Activated CD8-positive, alpha-beta memory T cell treated with anti-CD3 and anti-CD28 coated beads, Interleukin-2, amount 50 U/mL, for 1 hour (primary cell): ENCODE measurements at regions not wholly inside any gene's neighbourhood (a gene's known extent, or its start where the extent isn't known, plus 50 kb on each side); places are given as distances from the start of the nearest gene placed in this dataset.
"Not testable (repeated sequence)": the region's sequence is repeated elsewhere in the genome, so short reads cannot be mapped to it uniquely, and the experiment has no call there.

Experiments
- DNase-seq: peaks from one replicate; pipeline ENCODE4 v3.0.0-alpha.2; 2020; ENCODE audit errors: extremely low read depth

DNA sequence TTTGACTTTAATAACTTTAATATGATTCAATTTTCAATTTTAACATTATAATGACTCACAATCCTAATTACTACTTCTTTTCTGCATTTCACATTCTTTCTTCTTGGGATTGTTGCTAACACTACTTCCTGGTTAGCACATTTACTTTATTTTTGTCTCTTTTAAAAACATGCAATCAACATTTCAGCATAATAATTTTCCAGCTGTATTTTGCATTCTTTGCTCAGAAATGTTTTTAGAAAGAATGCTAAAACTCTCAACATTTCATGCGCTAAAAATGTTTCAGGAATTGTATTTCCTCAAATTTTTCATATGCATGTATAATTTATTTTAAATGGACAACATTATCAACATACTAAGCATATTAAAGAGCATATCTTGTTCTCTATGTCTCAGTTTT is 1302.1 kb upstream of the GJE1 start:
- no peak for DNase-seq

DNA sequence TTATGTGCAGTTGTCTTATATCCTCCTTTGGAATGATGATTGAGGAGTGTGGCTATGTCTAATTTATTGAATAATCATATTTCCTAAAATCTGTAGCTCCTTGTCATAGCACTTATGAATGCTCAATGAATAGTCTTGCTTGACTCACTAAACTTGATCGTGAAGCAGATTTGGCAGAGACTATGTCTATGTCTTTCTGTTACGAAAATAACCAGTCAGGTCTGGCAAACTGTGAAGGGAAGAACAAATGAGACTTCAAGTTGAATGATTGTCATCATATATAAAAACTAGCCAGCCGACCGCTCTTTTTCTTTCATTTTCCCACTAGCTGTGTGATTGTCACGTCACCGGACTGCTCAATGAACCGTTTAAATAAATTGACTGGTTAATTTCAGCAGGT is 1303.9 kb upstream of the GJE1 start:
- no peak for DNase-seq

GRCh38 chr6:140827593-140827992 is 1305.1 kb upstream of the GJE1 start:
- no peak for DNase-seq

GRCh38 chr6:140825731-140826130 is 1307.0 kb upstream of the GJE1 start:
- DNase-seq: no peak

- DNase-seq: no peak
These were observed 1308.1 kb upstream of the GJE1 start for GRCh38 chr6:140824595-140824994.

- DNase-seq: no peak
These were observed 1311.5 kb upstream of the GJE1 start for GRCh38 chr6:140821196-140821595.

GRCh38 chr6:140817176-140817575 is 1315.5 kb upstream of the GJE1 start:
- no peak for DNase-seq

DNA sequence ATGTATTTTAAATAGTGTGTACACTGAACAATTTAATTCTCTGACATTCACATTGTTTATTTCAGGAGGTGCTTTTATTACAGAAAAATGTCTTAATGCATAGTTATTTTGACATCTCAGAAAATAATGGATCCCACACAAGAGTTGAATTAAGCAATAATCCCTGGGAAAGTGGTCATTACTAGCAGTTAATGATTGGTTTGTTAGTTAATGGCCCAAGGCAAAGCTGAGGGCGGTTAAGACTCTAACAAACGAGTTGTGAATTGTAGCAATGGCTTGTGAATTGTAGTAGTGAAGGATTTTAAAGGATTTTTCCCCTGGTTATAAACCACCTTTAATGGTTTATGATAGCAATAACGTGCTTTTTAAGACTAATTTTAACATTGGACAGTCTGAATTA is 1316.0 kb upstream of the GJE1 start:
- no peak for DNase-seq

- DNase-seq: no peak
These were observed 1320.1 kb upstream of the GJE1 start for GRCh38 chr6:140812636-140813035.

DNA sequence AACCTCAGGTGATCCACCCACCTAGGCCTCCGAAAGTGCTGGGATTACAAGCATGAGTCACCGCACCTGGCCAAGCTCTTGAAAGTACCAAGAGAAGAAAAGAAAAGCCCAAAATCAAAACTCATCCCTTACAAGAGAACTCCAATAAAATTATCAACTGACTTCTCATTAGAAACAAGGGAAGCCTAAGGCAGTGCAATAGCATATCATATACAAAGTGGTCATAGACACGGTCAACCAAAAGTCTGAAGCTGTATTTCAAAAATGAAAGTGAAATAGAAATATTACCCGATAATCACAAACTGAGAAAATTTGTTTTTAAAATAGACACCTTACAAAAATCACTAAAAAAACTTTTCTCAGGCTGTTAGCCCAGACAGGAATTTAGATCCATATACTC is 1321.1 kb upstream of the GJE1 start:
- DNase-seq: no peak

GRCh38 chr6:140809694-140810101 is 1323.0 kb upstream of the GJE1 start:
- no peak for DNase-seq

DNA sequence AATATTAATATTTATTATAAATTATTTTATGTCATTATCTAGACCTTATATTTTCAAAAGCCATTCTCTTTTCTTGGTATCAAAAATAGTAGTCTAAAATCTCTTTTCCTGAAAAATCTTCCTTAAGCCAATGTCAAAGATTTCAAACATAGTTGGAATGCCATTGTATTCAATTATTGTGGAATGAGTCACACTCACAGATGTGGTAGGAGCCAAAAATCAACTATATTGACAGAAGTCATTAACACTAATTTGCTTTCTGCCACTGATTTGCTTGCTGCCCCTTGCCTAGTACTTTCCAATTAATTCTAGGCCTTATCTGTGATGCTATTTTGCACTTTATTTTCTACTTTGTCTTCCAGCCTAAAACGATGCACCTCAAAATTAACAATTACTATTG is 1326.3 kb upstream of the GJE1 start:
- DNase-seq: no peak

DNA sequence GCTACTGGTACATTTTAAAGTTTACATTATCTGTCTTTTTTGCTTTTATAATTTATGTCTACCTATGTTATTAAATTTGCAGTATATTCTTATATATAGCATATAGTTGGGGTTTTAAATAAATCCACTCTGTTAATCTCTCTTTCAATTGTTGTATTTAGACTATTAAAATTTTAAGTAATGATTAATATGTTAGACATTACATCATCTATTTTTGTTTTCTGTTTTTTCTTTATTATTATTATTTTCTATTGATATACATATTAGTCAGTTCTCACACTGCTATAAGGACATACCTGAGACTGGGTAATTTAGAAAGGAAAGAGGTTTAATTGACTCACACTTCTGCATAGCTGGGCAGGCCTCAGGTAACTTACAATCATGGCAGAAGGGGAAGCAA is 1338.2 kb upstream of the GJE1 start:
- DNase-seq: no peak

- no peak for DNase-seq
These were observed 1342.6 kb upstream of the GJE1 start for GRCh38 chr6:140790109-140790508.

GRCh38 chr6:140789466-140789865 is 1343.3 kb upstream of the GJE1 start:
- DNase-seq: no peak

GRCh38 chr6:140785926-140786325 is 1346.8 kb upstream of the GJE1 start:
- DNase-seq: no peak

DNA sequence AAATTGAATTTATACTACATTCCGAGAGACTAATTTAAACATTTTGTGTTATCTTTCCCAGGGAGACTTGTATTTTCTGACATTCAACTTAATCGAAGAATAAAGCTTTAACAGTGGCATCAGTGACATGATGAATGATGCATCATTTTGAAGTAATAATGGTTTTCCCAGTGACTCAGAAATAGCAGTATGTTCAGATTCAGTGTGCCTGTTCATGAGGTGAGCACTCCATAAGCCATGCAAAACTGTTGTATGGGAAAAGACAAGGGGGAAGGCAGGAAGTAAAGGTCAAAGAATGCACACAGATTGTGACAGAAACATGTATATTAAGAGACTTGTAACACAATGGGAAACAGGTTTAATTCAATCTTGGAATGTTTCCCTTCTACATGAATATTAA is 1348.2 kb upstream of the GJE1 start:
- no peak for DNase-seq

DNA sequence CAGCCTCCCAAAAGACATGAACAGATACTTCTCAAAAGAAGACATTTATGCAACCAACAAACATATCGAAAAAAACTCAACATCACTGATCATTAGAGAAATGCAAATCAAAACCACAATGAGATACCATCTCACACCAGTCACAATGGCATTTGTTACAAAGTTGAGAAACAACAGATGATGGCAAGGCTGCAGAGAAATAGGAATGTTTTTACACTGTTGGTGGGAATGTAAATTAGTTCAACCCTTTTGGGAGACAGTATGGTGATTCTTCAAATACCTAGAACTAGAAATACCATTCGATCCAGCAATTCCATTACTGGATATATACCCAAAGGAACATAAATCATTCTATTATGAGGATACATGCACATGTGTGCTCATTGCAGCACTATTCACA is 1349.2 kb upstream of the GJE1 start:
- not testable (repeated sequence) for DNase-seq

- no peak for DNase-seq
These were observed 1349.8 kb upstream of the GJE1 start for GRCh38 chr6:140782941-140783340.

DNA sequence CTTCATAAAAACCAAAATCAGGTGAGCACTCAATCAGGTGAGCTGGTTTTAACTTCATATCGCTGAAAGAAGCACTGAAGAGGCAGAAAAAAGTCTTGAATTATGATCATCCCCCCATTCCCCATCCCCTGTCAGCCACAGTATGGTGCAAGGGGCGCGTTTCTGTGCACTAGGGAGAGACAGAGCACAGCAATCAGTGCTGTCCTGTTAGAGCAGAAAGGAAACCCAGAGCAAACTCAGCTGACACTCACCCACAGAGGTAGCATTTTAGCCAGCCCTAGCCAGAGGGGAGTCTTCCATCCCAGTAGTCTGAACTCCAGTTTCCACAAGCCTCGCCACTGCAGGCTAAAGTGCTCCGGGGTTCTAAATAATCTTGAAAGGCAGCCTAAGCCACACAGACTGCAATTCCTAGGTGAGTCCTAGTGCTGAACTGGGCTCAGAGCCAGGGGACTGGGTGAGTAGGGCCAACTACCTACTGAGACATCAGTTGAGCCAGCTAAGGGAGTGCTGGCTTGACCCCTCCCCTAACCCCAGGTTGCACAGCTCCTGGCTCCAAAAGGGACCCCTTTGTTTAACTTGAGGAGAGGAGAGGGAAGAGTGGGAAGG is 1352.6 kb upstream of the GJE1 start:
- no peak for DNase-seq

GRCh38 chr6:140779341-140779740 is 1353.4 kb upstream of the GJE1 start:
- DNase-seq: no peak

DNA sequence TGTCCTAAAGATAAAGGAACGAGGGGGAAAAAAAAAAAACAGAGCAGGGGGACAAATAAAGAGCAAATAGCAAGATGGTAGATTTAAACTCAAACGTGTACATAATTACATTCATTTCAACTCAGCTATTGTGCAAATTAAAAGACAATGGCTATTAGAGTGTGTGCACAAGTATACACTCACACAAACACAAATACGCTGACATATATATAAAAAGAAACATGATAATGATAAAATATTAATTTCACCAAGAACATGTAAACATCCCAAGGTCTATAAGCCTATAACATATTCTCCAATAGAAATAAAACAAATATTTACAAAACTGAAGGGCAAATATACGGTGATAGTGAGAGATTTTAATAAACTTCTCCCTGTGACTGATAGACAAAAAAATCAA is 1354.9 kb upstream of the GJE1 start:
- DNase-seq: no peak

DNA sequence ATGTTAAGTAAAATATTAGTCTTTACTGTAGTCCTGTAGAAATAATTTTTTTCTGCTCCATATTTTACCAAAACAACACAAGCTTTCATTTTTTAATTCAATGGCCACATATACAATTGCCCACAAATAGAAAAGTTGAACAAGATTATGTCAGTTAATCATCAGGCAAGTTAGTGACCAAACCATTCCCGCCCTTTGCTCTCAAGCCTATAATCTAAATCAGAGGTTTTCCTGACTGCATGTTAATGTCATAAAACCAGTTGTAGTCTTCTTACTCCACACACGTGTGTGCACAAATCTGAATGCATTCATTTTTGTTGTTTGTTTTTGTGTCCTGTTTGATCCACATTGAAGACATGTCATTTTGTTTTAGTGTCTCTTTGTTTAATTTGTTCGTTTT is 1357.7 kb upstream of the GJE1 start:
- DNase-seq: no peak

DNA sequence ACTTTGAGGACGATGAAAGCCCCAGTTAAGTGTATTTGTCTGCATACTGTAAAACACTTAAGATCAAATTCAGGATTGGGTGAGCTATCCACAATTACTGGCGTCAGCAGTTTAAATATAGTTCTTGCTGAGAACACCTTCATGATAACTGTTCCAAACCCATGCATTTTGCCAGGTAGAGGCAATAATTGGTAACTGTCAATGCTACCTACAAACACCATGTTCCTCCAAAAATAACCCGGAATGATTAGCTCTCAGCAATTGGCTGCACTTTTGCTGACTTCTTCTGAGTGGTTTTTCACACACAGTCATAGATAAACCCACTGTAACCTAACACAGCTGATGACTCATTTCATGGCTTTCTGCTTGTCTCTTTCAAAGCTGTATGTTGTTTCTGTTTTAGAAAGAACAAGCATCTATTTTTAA is 1358.6 kb upstream of the GJE1 start:
- no peak for DNase-seq

- DNase-seq: no peak
These were observed 1359.4 kb upstream of the GJE1 start for GRCh38 chr6:140773276-140773675.
